Stimulated activated CD8-positive, alpha-beta memory T cell treated with anti-CD3 and anti-CD28 coated beads, Interleukin-4, amount 100 ng/mL, for 4 hours (primary cell): ENCODE measurements at regions not wholly inside any gene's neighbourhood (a gene's known extent, or its start where the extent isn't known, plus 50 kb on each side); places are given as distances from the start of the nearest gene placed in this dataset.

ENCODE experiments used
- DNase-seq, 2 donors: peaks; one replicate each; pipeline ENCODE4 v3.0.0-alpha.2; 2020; ENCODE audit warnings: low read depth in 2 of 2, low spot score in 1 of 2

DNA sequence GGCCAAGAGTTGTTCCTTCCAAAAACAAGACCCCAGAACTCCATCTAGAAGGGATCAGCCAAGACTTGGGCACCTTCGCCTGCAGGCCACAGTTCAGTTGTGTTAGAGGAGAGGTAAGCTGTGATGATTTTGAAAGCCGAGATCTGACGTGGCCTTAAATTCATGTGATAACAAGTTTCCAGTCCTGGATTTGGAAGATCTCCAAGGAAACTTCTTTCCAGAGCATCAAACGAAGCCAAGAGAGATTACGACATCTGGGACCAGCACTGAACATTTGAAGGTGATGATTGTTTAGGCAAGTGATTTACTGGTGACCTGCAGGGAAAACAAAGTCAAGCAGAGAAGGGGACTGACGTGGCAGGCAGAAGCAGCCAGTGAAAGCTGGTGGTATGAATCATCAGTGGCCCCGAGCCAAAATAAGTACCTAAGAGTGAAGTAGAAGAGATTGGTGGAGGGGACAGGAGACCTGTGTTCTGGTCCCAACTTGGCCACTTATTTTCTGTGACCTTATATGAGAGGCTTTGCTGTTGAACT is 339.0 kb upstream of the PROK2 start:
- no peak for DNase-seq

DNA sequence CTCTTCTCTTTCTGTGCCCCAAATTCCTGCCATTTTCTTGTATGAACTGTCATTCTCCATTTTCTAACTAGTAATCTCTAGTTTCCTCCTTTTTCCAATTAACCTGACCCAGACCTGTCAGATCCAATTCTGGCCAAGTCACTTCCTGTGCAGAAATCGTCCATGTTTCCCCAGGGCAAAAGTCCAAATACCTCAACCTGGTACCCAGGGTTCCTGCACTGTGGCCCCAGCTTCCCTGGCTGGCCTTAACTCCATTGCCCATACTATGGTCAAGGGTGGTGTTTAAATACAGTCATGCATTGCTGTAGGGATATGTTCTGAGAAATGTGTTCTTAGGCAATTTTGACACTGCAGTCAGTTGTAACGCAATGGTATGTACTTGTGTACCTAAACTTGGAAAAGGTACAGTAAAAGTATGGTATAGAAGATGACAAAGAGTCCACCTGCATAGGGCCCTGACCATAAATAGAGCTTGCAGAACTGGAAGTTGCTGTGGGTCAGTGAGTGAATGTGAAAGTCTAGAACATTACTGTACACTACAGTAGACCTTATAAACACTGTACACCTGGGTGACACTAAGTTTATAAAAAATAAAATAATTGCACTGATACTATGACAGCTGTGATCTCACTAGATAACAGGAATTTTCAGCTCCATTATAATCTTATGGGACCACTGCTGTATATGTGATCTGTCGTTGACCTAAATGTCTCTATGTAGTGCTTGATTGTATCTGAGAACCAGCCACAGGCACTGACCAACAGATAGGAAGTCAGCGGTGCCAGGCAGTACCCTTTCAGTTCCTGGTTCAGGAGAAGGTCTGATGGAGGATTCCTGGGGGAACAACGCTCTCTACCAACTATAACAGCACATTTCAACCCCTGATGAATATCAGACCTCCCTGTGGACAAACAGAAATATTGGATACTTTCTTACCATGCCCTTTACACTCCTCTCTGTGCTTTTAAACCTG is 336.1 kb upstream of the PROK2 start:
- DNase-seq, result no peak

DNA sequence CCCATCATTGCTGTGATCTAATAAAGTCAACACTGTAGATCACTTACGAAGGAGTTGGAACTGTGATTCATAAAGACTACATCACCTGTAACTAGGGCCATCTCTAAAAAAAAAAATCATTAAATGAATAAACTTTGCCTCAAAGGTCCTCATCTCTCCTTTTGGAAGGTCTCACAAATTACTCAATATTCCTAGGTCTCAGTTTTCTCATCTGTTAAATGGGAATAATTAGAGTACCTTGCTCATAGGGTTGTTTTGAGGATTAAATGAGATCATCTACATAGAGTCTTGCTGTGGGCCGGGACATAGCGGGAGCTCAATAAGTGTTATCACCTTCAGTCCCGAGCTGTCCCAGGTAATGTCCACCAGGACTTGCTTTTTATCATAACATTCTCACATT is 335.1 kb upstream of the PROK2 start:
- no peak for DNase-seq

DNA sequence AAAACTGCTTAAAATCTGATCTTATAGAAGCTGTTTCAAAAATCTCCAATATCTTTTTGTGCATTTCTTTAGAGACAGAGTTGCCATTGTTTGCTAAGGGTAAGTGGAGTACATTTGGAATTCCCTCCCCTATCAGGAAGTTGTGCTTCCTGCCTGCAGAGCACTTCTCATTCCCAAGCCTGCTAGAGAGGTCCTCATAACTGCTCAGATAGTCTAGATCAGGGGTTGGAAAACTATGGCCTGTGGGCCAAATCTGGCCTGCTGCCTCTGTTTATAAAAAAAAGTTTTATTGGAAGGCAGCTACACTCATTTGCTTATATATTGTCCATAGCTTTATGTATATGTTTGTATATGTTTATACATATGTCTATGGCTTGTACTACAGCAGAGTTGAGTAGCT is 333.7 kb upstream of the PROK2 start:
- DNase-seq, result no peak

DNA sequence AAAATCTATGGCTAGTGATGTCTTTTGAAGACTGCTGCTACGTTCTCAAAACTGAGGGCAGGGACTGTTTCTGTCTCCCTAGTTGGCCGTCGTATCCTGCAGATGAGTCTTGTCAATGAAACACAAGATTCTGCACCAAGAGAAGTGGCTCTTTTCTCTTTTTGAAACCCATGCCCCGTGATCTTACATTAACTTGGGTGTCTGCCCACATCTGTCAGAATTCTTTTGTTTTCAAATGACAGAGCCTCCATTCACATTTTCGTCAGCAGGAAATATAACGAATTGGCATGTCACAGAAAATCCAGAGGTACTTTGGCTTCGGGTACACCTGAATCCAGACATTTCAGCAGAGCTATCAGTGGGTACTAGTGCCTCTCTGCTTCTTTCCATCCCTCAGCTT is 331.3 kb upstream of the PROK2 start:
- DNase-seq, result no peak

DNA sequence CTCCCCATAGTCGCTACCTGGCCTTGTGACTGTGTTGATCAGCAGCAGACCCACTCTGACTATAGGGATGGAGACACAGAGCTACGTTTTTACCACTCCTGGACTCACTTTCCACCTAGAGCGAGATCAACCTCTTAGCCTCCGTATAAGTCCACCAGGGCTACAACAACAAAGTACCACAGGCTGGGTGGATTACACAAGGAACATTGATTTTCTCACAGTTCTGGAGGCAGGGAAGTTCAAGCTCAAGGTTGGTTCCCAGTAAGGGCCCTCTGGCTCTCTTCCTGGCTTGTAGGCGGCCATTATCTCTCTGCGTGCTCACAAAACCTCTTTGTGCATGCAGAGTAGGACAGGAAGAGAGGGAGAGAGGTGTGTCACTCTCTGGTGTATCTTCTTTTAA is 330.4 kb upstream of the PROK2 start:
- DNase-seq, result no peak

DNA sequence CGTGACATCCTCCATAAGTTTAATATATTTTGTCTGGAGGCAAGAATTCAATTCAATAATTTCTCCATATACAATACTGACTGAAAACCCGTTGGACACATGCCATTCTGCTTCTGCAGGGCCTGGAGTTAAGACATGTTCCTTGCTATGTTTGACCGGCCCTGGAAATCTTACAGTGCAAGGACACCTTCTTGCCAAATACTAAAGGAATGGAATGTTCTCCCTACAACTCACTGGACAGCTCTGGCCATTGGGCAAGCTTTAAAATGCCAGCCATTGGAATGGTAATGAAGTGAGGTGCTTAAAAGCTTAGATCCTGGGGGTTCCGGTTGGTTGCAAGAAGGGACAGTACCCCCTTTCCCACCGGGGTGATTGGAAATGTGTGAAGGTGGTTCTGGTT is 329.8 kb upstream of the PROK2 start:
- DNase-seq, result no peak

DNA sequence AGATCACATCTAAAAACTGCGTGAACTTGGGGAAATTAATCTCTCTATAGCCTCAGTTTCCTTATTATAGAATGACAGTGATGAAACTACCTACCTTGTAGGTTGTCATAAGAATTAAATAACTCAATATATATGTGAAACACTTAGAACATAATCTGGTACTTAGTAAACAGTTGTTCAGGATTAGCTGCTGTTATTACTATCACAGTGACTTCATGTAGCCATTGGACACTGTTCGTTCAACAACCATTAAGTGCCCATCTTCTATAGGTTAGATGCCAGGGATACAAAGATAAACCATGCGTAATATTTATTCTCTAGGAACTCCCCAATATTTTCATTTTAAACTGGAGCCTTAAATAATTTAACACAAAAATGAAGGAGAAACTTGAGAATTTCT is 329.0 kb upstream of the PROK2 start:
- DNase-seq, result no peak

DNA sequence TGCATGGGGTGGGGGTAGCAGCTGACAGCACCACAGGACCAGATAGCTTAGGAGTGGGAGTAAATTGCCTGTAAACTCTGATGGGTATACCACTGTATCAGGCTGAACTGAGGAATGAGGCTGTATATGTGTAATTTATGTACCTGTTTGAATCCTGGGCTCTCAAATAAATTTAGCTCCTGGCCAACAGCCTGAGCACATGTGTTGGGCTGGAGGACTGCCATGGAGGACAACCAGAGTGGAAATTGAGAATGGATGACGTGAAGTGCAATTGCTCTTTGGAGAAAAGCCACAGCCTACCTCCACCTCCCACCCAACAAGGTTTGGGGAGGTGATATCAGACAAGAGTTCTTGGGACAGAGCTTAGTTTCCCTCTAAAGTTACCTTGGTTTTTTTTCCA is 328.6 kb upstream of the PROK2 start:
- no peak for DNase-seq

DNA sequence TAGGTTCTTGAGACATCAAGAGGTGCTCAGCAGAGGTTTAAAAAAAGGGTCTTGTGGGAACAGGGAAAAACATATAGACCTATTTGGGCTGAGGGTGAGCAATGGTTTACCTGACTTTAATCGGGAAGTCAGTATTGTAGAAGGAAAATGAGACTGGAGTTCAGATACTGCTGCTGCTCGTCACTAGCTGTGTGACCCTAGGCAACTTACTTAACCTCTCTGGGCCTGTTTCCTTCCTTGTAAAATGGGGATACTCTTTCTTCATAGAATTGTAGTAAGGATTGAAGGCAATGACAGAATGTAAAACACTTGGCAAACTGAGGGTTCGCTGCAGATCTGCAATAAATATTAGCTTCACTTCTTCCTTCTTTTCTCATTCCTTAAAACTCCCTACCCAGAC is 327.5 kb upstream of the PROK2 start:
- no peak for DNase-seq

DNA sequence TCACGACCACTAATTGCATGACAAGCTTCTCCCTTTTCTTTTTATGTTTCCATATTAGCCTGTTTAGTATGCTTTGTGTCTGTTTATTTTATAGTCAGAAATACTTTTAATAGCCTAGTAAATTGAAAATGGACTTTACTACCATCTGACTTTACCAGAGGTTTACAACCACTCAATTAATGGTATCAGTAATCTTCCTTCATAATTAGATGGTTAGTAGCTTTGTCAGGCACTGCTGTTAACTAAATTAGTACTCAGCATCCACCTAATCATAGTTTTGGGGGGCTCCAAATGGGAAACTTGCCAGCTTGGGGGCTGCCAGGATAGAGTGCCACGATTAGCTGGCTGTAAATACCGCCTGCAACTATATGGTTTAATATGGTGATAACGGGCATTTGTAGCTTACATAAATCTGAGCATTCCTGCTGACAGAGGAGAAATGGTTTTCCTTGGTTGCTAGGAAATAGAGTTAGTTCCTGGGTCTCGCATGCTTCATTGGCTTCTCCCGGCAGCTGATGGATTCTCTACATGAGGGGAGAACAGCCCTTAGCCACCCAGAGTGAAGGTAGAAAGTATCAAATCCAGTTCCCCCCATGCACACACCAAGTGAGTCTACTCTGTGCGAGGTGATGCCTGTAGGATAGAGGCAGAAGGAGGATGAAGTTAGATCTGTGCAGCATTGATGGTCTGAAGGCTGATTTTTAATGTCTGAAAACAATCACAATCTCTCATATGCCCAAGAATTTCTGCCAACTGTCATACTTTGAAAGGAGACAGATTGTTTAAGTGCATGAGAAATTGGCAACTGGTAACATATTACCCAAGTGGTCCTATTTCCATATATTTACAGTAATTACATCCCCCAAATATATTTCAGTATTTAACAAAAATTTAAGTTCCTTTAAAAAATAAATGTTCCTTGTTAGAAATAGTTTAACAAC is 326.6 kb upstream of the PROK2 start:
- no peak for DNase-seq

DNA sequence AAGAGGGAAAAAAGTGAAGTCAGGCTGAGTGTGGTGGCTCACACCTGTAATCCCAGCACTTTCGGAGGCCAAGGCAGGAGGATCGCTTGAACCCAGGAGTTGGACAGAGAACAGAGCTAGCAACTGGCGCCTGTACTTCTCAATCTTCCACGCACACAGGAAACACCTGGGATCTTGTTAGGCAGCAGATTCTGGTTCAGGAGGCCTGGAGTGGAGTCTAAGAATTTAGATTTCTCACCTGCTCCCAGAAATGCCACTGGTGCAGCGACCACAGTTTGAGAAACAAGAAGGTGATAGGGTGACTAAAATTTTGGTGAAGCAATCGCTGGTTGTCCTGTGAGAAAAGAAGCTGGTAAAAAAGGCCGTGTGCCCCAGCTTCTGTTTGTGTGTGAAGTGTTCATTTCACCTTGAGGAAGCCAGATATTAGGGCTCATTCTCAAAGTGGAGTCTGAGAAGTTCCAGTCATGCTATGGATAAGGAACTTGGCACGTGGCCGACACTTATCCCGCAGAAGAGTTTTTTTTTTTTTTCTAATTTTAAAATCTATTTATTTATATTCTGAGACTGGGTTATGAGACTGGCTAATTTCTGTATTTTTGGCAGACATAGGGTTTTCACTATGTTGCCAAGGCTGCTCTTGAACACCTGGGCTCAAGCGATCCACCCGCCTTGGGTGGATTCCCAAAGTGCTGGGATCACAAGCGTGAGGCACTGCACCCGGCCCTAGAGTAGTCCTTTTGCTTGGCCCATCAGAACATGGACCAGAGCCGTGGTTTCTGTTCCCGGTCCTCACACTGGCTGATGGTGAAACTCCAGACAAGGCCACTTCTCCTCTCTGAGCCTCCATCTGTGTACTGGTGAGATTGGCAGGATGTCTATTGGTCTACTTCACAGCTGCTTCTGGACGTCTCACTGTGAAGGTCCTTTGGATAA is 324.6 kb upstream of the PROK2 start:
- DNase-seq, result no peak

DNA sequence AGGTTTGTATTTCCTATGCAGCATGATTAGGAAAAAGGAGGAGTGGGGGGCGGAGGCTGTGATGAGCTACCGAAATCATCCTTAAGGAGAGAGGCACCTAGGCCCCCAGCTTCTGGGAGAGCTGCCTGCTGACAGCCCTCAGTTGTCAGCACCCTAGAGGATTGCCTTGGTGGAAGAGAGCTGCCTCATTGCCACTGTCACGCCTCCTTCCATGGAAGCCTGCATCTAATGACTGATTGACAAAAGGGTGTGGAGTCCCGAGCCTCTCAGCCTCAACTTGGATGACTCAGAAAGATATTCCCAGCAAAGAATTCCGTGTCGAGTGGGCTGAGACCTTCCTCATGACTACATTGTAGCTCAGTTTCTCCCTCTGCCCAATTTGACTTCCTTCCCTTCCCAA is 320.4 kb upstream of the PROK2 start:
- no peak for DNase-seq

DNA sequence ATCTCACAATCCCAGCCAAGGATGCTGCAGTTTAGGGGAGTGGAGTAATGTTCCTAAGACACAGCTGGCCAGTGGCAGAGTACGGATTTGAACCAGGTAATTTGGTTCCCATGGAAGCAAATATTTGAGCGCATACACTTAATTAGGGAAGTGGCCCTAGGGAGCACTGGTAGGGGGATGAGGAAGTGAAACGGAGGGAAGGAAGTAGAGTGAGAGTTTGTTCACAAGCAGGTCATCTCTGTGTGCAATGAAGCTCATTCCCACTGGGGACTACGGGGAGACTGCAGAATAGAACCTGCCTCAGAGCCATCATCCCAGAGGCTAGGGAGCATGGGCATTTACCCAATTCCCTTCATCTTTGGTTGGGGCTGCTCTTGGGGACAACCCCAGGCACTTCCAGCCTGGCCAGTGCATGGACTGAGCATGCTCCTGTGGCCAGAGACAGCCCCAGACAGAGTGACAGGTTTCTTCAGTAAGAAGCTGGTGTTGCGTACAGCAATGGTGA is 317.2 kb upstream of the PROK2 start:
- DNase-seq, result no peak

DNA sequence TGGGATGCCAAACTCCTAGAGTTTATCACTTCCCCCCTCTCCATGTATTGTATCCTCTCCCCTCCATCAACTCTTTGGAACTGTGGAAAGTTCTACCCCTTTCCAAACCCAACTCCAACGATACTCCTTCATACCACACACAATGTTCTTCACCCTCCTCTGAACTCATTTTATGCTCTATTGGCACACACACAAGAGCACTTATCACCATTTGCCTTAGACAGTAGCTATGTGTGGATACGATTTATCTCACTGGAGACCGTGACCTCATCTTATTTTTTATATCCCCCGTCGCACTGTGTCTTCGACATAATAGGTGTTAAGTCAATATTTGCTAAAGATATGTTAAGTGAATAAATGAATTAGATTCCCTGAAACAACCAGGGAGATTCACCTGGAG is 316.5 kb upstream of the PROK2 start:
- DNase-seq, result no peak

DNA sequence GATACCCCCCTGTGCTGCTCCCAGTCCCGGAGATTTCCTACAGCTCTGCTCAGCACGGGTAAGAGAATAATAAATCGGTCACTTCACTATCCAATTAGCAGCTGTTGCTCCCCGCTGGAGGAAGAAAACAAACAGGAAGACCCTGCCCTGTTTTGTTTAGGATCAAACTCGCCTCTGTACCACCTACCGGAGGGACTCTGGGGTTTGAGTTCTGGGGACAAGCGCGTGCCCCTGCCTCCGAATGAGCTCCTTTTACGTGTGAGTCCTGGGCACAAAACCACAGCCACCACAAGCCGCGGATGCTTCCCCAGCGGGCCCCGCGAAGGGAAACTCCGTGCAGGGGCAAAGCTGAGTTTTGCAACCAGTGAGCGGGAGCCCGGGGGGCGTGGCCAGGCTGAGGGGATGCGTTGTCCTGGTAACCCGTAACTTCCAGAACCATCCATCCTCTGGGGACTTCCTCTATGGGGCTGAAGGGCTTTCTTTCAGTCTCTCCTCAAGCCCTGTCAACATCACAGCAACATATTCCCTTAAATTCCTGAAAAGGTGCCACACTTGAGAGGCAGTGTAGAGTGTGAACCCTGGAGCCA is 315.7 kb upstream of the PROK2 start:
- DNase-seq, result peak; percentile 53 to 69

DNA sequence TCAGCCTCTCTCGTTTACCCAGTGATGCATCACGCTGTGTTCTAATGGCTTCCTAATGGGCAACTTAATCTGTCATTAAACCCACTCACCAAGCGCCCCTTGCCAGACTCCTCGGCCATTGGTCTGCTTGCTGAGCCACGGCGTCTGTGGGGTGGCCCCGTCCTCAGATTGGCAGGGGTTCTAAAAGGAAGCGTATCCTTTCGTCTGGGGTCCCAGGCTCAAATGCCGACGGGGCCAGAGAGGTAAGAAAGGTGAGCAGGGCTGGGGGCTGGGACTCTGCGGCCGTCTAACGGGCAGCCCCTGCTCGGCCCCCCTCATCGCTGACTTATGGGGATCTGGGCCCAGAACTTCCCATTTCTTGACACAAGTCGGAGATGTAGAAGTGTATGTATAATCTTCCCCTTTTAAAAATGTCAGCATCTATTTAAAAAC is 315.1 kb upstream of the PROK2 start:
- no peak for DNase-seq

DNA sequence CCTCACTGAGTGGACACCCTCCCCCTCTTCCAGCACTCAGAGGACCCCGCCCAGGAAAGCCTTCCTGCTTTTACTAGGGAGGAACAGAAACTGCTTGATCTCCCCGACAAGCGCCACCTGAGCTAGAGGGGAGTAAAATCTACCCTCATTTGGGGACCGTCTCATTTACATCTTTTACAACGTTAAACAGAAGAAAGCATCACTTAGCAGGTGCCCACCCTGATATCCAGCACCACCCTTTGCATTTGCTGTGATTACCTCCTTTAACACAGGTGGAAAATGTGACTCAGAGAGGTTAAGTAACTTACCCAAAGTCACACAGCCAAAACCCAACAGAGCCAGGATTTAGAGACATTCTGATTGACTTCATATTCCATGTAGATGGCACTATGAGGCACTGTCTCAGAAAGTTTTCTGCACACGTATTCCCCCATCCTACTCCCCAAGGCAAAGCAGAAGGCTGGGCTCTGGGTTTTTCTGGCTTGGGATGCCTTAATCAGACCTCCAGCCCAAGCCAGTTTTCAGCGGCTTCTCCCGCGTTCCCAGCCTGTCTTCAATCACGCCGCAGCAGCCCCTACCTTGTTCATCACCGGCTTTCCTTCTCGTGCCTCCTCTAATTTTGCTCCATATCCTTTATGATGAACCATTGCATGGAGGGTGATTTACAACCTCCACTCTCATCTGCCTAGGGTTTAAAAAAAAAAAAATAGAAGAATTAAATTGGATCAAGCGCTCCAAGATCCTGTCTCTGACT is 314.6 kb upstream of the PROK2 start:
- DNase-seq, result no peak

DNA sequence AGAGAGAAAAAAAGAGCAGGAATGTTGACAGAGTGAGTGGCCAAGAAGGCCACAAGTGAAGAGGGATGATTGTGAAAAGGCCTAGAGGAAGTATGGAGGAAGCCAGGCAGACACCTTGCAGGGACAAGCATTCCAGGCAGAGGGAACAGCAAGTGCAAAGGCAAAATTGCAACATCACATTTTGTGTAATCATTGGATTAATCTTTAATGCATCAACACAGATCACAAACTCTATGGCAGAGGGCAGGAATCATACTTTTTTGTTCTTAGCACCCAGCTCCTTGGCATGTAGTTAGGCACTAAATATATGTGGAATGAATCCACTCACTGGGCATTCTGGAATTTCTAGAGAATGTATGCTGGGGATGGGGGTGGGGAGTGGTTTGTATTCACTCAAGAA is 312.1 kb upstream of the PROK2 start:
- no peak for DNase-seq
